ENCODE measurements at regions not wholly inside any gene's neighbourhood (a gene's known extent, or its start where the extent isn't known, plus 50 kb on each side); places are given as distances from the start of the nearest gene placed in this dataset.

GRCh38 chr15:72998226-72998625 is 54.0 kb upstream of the NEO1 start:
- ATAC-seq (no peak), DNase-seq (no peak)
- no peak for TF ChIP-seq POLR2A (IDR thresholded peaks at IDR 0.05)
- TF ChIP-seq CTCF (IDR thresholded peaks at IDR 0.05) = no peak
- Histone ChIP-seq H3K9me3 (no peaks in the 10 kb centered on the region), H3K27ac (no peak overlapping the region), H3K27me3 (peaks cover 0 to 22% (median 0%) of the 10 kb centered on the region in 9 donors), H3K4me1 (peaks cover 0 to 12% (median 0%) of the 10 kb centered on the region in 12 donors), H3K4me3 (no peak overlapping the region), H3K36me3 (no peaks in the 10 kb centered on the region)
- WGBS, 4 donors = 80 to 85% (median 84%) methylated on average over 7 of the region's 7 CpGs
- intact Hi-C loops (cut with DNase I) = no loop called here

GRCh38 chr15:72995849-72996248 is 56.4 kb upstream of the NEO1 start:
- TF ChIP-seq POLR2A (IDR thresholded peaks at IDR 0.05) (no peak), CTCF (IDR thresholded peaks at IDR 0.05) (no peak)
- Histone ChIP-seq H3K9me3 (no peaks in the 10 kb centered on the region), H3K4me1 (peaks cover 0 to 18% (median 0%) of the 10 kb centered on the region in 12 donors), H3K36me3 (no peaks in the 10 kb centered on the region), H3K27ac (no peak overlapping the region), H3K4me3 (no peak overlapping the region), H3K27me3 (peaks cover 0 to 17% (median 0%) of the 10 kb centered on the region in 9 donors)
- intact Hi-C loops (cut with DNase I) = no loop called here
- DNase-seq = no peak
- WGBS, 4 donors = 67 to 94% (median 91%) methylated on average over 2 of the region's 2 CpGs
- ATAC-seq = no peak

GRCh38 chr15:72994534-72995177 is 57.6 kb upstream of the NEO1 start:
- TF ChIP-seq POLR2A (IDR thresholded peaks at IDR 0.05) (no peak), CTCF (IDR thresholded peaks at IDR 0.05) (no peak)
- ATAC-seq (peak in 1 of 4 donors; percentile 27), DNase-seq (no peak)
- no peaks in the 10 kb centered on the region for H3K9me3 ChIP-seq
- peaks cover 0 to 11% (median 0%) of the 10 kb centered on the region in 9 donors for H3K27me3 ChIP-seq
- H3K4me1 ChIP-seq = peaks cover 0 to 16% (median 0%) of the 10 kb centered on the region in 12 donors
- WGBS, 4 donors = 52 to 59% (median 56%) methylated on average over 9 of the region's 9 CpGs
- H3K4me3 ChIP-seq = peak overlapping the region in 2 of 12 donors; percentile 9 to 15
- intact Hi-C loops (cut with DNase I) = no loop called here
- peak overlapping the region in 4 of 12 donors; percentile 19 to 44 (median 41) for H3K27ac ChIP-seq
- H3K36me3 ChIP-seq = no peaks in the 10 kb centered on the region

- intact Hi-C loops (cut with DNase I) = no loop called here
- ATAC-seq = peak; percentile 39 to 42 (median 42)
- 68 to 79% (median 75%) methylated on average over 8 of the region's 8 CpGs for WGBS, 4 donors
- H3K4me1 ChIP-seq = peaks cover 0 to 16% (median 0%) of the 10 kb centered on the region in 12 donors
- peak overlapping the region in 6 of 12 donors; percentile 1 to 70 (median 34) for H3K27ac ChIP-seq
- TF ChIP-seq CTCF (IDR thresholded peaks at IDR 0.05) (no peak), POLR2A (IDR thresholded peaks at IDR 0.05) (no peak)
- DNase-seq = no peak
- H3K9me3 ChIP-seq = no peaks in the 10 kb centered on the region
- no peaks in the 10 kb centered on the region for H3K36me3 ChIP-seq
- H3K4me3 ChIP-seq = no peak overlapping the region
- peaks cover 0 to 11% (median 0%) of the 10 kb centered on the region in 9 donors for H3K27me3 ChIP-seq
Observed at GRCh38 chr15:72992841-72993252, 59.4 kb upstream of the NEO1 start.
